LNCAP (cell line): ENCODE measurements at regions not wholly inside any gene's neighbourhood (a gene's known extent, or its start where the extent isn't known, plus 50 kb on each side); places are given as distances from the start of the nearest gene placed in this dataset.

Experiments
- CTCF ChIP-seq: fragments of 450-650 bp; IDR thresholded peaks from 2 replicates; pipeline ENCODE4 v1.5.1; 2017; ENCODE audit warnings: mild to moderate bottlenecking

GRCh38 chr10:113341138-113341537 is 211.7 kb upstream of the HABP2 start:
- TF ChIP-seq CTCF = no peak

- no peak for TF ChIP-seq CTCF
Measured at GRCh38 chr10:113345826-113346624, 206.8 kb upstream of the HABP2 start.

- TF ChIP-seq CTCF = no peak
Measured at GRCh38 chr10:113347508-113347907, 205.3 kb upstream of the HABP2 start.

GRCh38 chr10:113348694-113349093 is 204.2 kb upstream of the HABP2 start:
- TF ChIP-seq CTCF = no peak

- no peak for TF ChIP-seq CTCF
Measured at GRCh38 chr10:113350311-113351040, 202.4 kb upstream of the HABP2 start.

- TF ChIP-seq CTCF = no peak
Measured at GRCh38 chr10:113354711-113355110, 198.1 kb upstream of the HABP2 start.

- no peak for TF ChIP-seq CTCF
Measured at GRCh38 chr10:113356794-113357680, 195.8 kb upstream of the HABP2 start.
